SK-N-SH treated with all-trans-retinoic acid at 6 μM for 48 hours (cell line): ENCODE measurements at regions not wholly inside any gene's neighbourhood (a gene's known extent, or its start where the extent isn't known, plus 50 kb on each side); places are given as distances from the start of the nearest gene placed in this dataset.

ENCODE experiments used
- GLIS3 ChIP-seq: fragments of 250-450 bp; sonication (Bioruptor Pico); IDR thresholded peaks from 2 replicates; pipeline ENCODE4 v1.5.0; 2020; ENCODE audit warnings: mild to moderate bottlenecking, moderate library complexity
- OSR1 ChIP-seq: fragments of 250-450 bp; sonication (Bioruptor Pico); IDR thresholded peaks from 2 replicates; pipeline ENCODE4 v1.8.0; 2022; ENCODE audit warnings: moderate library complexity, mild to moderate bottlenecking, inconsistent platforms
- TOX ChIP-seq: fragments of 250-450 bp; sonication (Bioruptor Pico); IDR thresholded peaks from 2 replicates; pipeline ENCODE4 v1.8.0; 2021; ENCODE audit warnings: mild to moderate bottlenecking, moderate library complexity, borderline replicate concordance
- TSHZ2 ChIP-seq: fragments of 250-450 bp; sonication (Bioruptor Pico); IDR thresholded peaks from 2 replicates; pipeline ENCODE4 v1.5.0; 2020; ENCODE audit warnings: mild to moderate bottlenecking, moderate library complexity
- ZC3H10 ChIP-seq: fragments of 250-450 bp; sonication (Bioruptor Pico); IDR thresholded peaks from 2 replicates; pipeline ENCODE4 v1.5.1; 2021; ENCODE audit warnings: mild to moderate bottlenecking, moderate library complexity
- ZNF565 ChIP-seq: fragments of 450-650 bp; formaldehyde crosslinking; conservative IDR thresholded peaks from 2 replicates; pipeline ENCODE4 v1.5.0; 2020; ENCODE audit warnings: low read depth, mild to moderate bottlenecking, moderate library complexity
- ZNF70 ChIP-seq: fragments of 450-650 bp; formaldehyde crosslinking; IDR thresholded peaks from 2 replicates; pipeline ENCODE4 v1.5.0; 2020; ENCODE audit warnings: mild to moderate bottlenecking, moderate library complexity

DNA sequence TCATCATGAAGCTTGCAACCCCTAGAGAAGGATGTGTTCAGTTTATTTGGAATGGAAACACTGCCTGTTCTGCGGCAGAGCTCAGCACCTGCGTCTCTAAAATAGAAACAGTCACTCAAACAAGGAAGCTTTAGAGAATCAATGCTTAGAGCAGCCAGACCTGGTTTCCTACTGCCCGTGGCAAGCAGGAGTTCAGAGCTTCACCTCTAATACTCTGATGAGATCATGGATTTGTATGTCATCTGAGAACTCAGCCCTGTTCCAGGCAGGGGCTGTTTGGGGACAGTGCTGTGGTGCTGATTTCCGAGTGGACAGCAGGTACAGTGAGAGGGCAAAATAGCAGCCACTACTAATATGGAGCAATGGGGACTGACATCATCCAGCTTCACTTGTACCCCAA, 236.0 kb upstream of the IRX1 start:
- no peak for TF ChIP-seq GLIS3
- no peak for TF ChIP-seq ZNF565
- TF ChIP-seq TSHZ2 (CRISPR knock-in tag), result no peak
- no peak for TF ChIP-seq OSR1 (CRISPR knock-in tag)
- TF ChIP-seq ZC3H10 (CRISPR knock-in tag), result no peak
- TF ChIP-seq TOX (CRISPR knock-in tag), result no peak
- no peak for TF ChIP-seq ZNF70
